ENCODE measurements at regions not wholly inside any gene's neighbourhood (a gene's known extent, or its start where the extent isn't known, plus 50 kb on each side); places are given as distances from the start of the nearest gene placed in this dataset.

DNA sequence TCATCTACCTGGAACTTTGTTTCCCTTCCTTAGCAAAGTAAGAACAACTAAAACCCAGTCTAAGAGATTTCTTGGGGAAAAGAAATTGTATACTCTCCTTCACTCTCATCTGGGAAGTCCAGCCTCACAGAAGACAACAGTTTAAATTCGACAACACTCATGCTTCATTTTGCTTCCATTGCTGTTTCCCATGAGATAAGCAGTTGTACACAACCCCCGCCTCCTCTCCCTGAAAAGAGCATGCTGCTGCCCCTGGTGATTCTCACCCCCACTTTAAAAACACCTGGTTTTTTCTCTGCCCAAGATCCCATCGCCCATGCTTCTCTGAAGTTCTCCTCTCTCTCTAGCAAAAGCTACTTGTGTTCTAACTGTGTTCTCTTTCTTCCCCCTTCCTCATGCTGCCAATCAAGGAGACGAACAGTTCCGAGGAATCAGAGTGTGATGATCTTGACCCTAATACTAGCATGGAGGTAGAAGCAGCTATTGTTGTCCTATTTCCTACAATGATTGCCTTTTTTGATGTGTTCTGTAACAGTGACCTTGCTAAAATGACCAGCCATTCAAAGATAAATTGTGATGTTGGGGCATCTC, 51.1 kb upstream of the UMPS start:
- H3K27ac Mint-ChIP-seq = no peak overlapping the region
- DNase-seq (no peak), ATAC-seq (replicated peaks in 1 of 2) (no peak)
- H3K36me3 Mint-ChIP-seq (ENCODE audit: insufficient read depth in 2 of 2) = no peaks in the 10 kb centered on the region
- no peaks in the 10 kb centered on the region for H3K4me1 Mint-ChIP-seq (ENCODE audit: low read depth)
- H3K27me3 Mint-ChIP-seq (ENCODE audit: low read depth) = peaks cover 4% of the 10 kb centered on the region
- no peak overlapping the region for H3K4me3 Mint-ChIP-seq
- no peaks in the 10 kb centered on the region for H3K9me3 Mint-ChIP-seq

All from activated T-cell treated with anti-CD3 and anti-CD28 coated beads, Interleukin-2, amount 50 U/mL, for 72 hours (primary cell).